Type B pancreatic cell (in vitro differentiated cells): ENCODE measurements at regions not wholly inside any gene's neighbourhood (a gene's known extent, or its start where the extent isn't known, plus 50 kb on each side); places are given as distances from the start of the nearest gene placed in this dataset.

Source experiments
- DNase-seq: peaks from one replicate; pipeline ENCODE4 v3.0.0; 2021; ENCODE audit warnings: mixed read lengths; ENCODE audit not compliant: unreplicated experiment; ENCODE audit errors: extremely low spot score
- H3K27ac Mint-ChIP-seq: 2 replicates; pipeline ENCODE4 v1.8.0; 2021; ENCODE audit warnings: mild to moderate bottlenecking, mixed read lengths
- H3K27me3 Mint-ChIP-seq: 2 replicates; pipeline ENCODE4 v1.8.0; 2021; ENCODE audit warnings: mixed read lengths
- H3K36me3 Mint-ChIP-seq: 2 replicates; pipeline ENCODE4 v1.8.0; 2021; ENCODE audit warnings: mixed read lengths
- H3K4me1 Mint-ChIP-seq: one replicate; pipeline ENCODE4 v1.8.0; 2021; ENCODE audit warnings: mixed read lengths; ENCODE audit not compliant: unreplicated experiment
- H3K4me3 Mint-ChIP-seq: 2 replicates; pipeline ENCODE4 v1.8.0; 2021; ENCODE audit warnings: mild to moderate bottlenecking, mixed read lengths
- H3K9me3 Mint-ChIP-seq: 2 replicates; pipeline ENCODE4 v1.8.0; 2021; ENCODE audit warnings: mixed read lengths
- CTCF ChIP-seq: fragments of 200-600 bp; sonication (generic); conservative IDR thresholded peaks from 2 replicates; pipeline ENCODE4 v1.5.0; 2021; ENCODE audit warnings: antibody characterized with exemption, mild to moderate bottlenecking

GRCh38 chr17:53707566-53707965 is 115.2 kb upstream of the KIF2B start:
- Mint-ChIP-seq H3K4me3 (no peak overlapping the region), H3K9me3 (no peaks in the 10 kb centered on the region), H3K36me3 (no peaks in the 10 kb centered on the region), H3K4me1 (no peaks in the 10 kb centered on the region), H3K27me3 (no peaks in the 10 kb centered on the region), H3K27ac (no peak overlapping the region)
- no peak for DNase-seq
- TF ChIP-seq CTCF = no peak

DNA sequence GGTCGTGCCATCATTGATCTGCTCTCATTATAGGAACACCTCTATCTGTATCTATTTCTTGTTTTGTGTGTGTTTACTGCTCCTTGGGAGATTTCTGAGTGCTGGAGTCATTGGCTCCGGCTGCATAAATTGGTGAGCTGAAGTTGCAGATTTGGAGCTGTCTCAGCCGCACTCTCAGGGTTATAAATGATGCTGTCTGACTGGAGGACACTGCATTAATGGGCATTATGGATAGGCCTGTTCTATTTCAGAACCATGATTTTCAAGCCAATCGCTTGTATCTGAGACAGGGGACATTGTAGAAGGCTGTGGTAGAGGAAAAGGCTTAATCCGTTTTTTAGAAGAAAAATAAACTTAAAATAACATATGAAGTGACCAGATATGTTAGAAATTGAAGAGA is 126.4 kb upstream of the KIF2B start:
- no peaks in the 10 kb centered on the region for H3K27me3 Mint-ChIP-seq
- DNase-seq = no peak
- no peaks in the 10 kb centered on the region for H3K9me3 Mint-ChIP-seq
- no peaks in the 10 kb centered on the region for H3K4me1 Mint-ChIP-seq
- H3K27ac Mint-ChIP-seq = no peak overlapping the region
- H3K4me3 Mint-ChIP-seq = no peak overlapping the region
- H3K36me3 Mint-ChIP-seq = no peaks in the 10 kb centered on the region
- TF ChIP-seq CTCF = no peak

- Mint-ChIP-seq H3K27me3 (no peaks in the 10 kb centered on the region), H3K4me3 (no peak overlapping the region), H3K9me3 (no peaks in the 10 kb centered on the region), H3K36me3 (no peaks in the 10 kb centered on the region), H3K27ac (no peak overlapping the region), H3K4me1 (no peaks in the 10 kb centered on the region)
- DNase-seq = no peak
- TF ChIP-seq CTCF = no peak
Observed at GRCh38 chr17:53687324-53687723, 135.4 kb upstream of the KIF2B start.

GRCh38 chr17:53680745-53681144 is 142.0 kb upstream of the KIF2B start:
- Mint-ChIP-seq H3K4me1 (no peaks in the 10 kb centered on the region), H3K27ac (no peak overlapping the region), H3K9me3 (peaks cover 7% of the 10 kb centered on the region), H3K36me3 (no peaks in the 10 kb centered on the region), H3K27me3 (no peaks in the 10 kb centered on the region), H3K4me3 (no peak overlapping the region)
- DNase-seq = no peak
- no peak for TF ChIP-seq CTCF

GRCh38 chr17:53668854-53669253 is 153.9 kb upstream of the KIF2B start:
- H3K9me3 Mint-ChIP-seq = peaks cover 4% of the 10 kb centered on the region
- no peak overlapping the region for H3K27ac Mint-ChIP-seq
- no peak for DNase-seq
- no peak for TF ChIP-seq CTCF
- H3K27me3 Mint-ChIP-seq = peaks cover 4% of the 10 kb centered on the region
- H3K4me1 Mint-ChIP-seq = no peaks in the 10 kb centered on the region
- H3K4me3 Mint-ChIP-seq = no peak overlapping the region
- no peaks in the 10 kb centered on the region for H3K36me3 Mint-ChIP-seq

- DNase-seq = no peak
- Mint-ChIP-seq H3K9me3 (no peaks in the 10 kb centered on the region), H3K4me1 (no peaks in the 10 kb centered on the region), H3K27me3 (peaks cover 9% of the 10 kb centered on the region), H3K27ac (no peak overlapping the region), H3K36me3 (no peaks in the 10 kb centered on the region), H3K4me3 (no peak overlapping the region)
- TF ChIP-seq CTCF = no peak
Observed at GRCh38 chr17:53662608-53663007, 160.1 kb upstream of the KIF2B start.
